ENCODE measurements at regions not wholly inside any gene's neighbourhood (a gene's known extent, or its start where the extent isn't known, plus 50 kb on each side); places are given as distances from the start of the nearest gene placed in this dataset.

DNA sequence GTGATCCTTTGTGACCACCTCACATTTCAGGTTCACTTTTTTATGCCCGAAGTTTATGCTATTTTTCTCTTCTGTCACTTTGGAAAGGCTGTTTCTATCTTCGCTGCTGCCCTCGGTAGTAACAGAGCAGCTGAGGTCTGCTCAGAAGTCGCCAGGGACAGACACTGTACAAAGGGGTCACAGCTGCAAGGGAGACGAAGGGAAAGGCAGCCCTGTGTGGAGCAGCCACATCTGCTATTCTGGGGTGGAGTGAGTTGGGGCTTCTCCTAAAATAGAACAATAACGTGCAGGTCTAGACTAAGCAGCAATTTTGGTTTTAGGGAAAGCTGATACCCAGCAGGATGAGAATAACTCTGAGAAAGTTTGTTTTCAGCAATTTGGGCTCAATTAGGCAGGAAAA lies 72.5 kb downstream of the ACTL7B start:
- H3K27ac ChIP-seq (ENCODE audit: extremely low read depth, low read depth, low read length) = no peak overlapping the region
- no peak for TF ChIP-seq ZNF555 (tag by site-specific recombination; conservative IDR thresholded peaks at IDR 0.05)
- TF ChIP-seq ZNF48 (tag by site-specific recombination; IDR thresholded peaks at IDR 0.05) = no peak
- TF ChIP-seq GLIS2 (tag by site-specific recombination; IDR thresholded peaks at IDR 0.05) = no peak
- TF ChIP-seq, protein P1, sequence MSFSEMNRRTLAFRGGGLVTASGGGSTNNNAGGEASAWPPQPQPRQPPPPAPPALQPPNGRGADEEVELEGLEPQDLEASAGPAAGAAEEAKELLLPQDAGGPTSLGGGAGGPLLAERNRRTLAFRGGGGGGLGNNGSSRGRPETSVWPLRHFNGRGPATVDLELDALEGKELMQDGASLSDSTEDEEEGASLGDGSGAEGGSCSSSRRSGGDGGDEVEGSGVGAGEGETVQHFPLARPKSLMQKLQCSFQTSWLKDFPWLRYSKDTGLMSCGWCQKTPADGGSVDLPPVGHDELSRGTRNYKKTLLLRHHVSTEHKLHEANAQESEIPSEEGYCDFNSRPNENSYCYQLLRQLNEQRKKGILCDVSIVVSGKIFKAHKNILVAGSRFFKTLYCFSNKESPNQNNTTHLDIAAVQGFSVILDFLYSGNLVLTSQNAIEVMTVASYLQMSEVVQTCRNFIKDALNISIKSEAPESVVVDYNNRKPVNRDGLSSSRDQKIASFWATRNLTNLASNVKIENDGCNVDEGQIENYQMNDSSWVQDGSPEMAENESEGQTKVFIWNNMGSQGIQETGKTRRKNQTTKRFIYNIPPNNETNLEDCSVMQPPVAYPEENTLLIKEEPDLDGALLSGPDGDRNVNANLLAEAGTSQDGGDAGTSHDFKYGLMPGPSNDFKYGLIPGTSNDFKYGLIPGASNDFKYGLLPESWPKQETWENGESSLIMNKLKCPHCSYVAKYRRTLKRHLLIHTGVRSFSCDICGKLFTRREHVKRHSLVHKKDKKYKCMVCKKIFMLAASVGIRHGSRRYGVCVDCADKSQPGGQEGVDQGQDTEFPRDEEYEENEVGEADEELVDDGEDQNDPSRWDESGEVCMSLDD (tag by site-specific recombination; IDR thresholded peaks at IDR 0.05) = no peak
- no peak for TF ChIP-seq TCF7L2 (IDR thresholded peaks at IDR 0.05; ENCODE audit: borderline replicate concordance, low read depth, low read length)
- TF ChIP-seq, protein P2, sequence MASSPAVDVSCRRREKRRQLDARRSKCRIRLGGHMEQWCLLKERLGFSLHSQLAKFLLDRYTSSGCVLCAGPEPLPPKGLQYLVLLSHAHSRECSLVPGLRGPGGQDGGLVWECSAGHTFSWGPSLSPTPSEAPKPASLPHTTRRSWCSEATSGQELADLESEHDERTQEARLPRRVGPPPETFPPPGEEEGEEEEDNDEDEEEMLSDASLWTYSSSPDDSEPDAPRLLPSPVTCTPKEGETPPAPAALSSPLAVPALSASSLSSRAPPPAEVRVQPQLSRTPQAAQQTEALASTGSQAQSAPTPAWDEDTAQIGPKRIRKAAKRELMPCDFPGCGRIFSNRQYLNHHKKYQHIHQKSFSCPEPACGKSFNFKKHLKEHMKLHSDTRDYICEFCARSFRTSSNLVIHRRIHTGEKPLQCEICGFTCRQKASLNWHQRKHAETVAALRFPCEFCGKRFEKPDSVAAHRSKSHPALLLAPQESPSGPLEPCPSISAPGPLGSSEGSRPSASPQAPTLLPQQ (tag by site-specific recombination; IDR thresholded peaks at IDR 0.05) = no peak
- TF ChIP-seq, protein P3, sequence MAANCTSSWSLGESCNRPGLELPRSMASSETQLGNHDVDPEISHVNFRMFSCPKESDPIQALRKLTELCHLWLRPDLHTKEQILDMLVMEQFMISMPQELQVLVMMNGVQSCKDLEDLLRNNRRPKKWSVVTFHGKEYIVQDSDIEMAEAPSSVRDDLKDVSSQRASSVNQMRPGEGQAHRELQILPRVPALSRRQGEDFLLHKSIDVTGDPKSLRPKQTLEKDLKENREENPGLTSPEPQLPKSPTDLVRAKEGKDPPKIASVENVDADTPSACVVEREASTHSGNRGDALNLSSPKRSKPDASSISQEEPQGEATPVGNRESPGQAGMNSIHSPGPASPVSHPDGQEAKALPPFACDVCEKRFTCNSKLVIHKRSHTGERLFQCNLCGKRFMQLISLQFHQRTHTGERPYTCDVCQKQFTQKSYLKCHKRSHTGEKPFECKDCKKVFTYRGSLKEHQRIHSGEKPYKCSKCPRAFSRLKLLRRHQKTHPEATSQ (tag by site-specific recombination; IDR thresholded peaks at IDR 0.05) = no peak
- TF ChIP-seq GFI1B (tag by site-specific recombination; IDR thresholded peaks at IDR 0.05) = no peak
- TF ChIP-seq ZNF214 (tag by site-specific recombination; IDR thresholded peaks at IDR 0.05; ENCODE audit: borderline replicate concordance) = no peak
- no peak for TF ChIP-seq ZNF549 (tag by site-specific recombination; IDR thresholded peaks at IDR 0.05)
- no peak for TF ChIP-seq ZNF10 (tag by site-specific recombination; IDR thresholded peaks at IDR 0.05)
- no peak for TF ChIP-seq ZNF664 (tag by site-specific recombination; IDR thresholded peaks at IDR 0.05)
- no peak for TF ChIP-seq ZFP37 (tag by site-specific recombination; IDR thresholded peaks at IDR 0.05)
- TF ChIP-seq GLI2 (tag by site-specific recombination; IDR thresholded peaks at IDR 0.05; ENCODE audit: borderline replicate concordance, low read depth) = no peak
- TF ChIP-seq, protein P4, sequence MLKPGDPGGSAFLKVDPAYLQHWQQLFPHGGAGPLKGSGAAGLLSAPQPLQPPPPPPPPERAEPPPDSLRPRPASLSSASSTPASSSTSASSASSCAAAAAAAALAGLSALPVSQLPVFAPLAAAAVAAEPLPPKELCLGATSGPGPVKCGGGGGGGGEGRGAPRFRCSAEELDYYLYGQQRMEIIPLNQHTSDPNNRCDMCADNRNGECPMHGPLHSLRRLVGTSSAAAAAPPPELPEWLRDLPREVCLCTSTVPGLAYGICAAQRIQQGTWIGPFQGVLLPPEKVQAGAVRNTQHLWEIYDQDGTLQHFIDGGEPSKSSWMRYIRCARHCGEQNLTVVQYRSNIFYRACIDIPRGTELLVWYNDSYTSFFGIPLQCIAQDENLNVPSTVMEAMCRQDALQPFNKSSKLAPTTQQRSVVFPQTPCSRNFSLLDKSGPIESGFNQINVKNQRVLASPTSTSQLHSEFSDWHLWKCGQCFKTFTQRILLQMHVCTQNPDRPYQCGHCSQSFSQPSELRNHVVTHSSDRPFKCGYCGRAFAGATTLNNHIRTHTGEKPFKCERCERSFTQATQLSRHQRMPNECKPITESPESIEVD (tag by site-specific recombination; IDR thresholded peaks at IDR 0.05) = no peak
- TF ChIP-seq ZNF558 (tag by site-specific recombination; IDR thresholded peaks at IDR 0.05) = no peak
- TF ChIP-seq, protein P5, sequence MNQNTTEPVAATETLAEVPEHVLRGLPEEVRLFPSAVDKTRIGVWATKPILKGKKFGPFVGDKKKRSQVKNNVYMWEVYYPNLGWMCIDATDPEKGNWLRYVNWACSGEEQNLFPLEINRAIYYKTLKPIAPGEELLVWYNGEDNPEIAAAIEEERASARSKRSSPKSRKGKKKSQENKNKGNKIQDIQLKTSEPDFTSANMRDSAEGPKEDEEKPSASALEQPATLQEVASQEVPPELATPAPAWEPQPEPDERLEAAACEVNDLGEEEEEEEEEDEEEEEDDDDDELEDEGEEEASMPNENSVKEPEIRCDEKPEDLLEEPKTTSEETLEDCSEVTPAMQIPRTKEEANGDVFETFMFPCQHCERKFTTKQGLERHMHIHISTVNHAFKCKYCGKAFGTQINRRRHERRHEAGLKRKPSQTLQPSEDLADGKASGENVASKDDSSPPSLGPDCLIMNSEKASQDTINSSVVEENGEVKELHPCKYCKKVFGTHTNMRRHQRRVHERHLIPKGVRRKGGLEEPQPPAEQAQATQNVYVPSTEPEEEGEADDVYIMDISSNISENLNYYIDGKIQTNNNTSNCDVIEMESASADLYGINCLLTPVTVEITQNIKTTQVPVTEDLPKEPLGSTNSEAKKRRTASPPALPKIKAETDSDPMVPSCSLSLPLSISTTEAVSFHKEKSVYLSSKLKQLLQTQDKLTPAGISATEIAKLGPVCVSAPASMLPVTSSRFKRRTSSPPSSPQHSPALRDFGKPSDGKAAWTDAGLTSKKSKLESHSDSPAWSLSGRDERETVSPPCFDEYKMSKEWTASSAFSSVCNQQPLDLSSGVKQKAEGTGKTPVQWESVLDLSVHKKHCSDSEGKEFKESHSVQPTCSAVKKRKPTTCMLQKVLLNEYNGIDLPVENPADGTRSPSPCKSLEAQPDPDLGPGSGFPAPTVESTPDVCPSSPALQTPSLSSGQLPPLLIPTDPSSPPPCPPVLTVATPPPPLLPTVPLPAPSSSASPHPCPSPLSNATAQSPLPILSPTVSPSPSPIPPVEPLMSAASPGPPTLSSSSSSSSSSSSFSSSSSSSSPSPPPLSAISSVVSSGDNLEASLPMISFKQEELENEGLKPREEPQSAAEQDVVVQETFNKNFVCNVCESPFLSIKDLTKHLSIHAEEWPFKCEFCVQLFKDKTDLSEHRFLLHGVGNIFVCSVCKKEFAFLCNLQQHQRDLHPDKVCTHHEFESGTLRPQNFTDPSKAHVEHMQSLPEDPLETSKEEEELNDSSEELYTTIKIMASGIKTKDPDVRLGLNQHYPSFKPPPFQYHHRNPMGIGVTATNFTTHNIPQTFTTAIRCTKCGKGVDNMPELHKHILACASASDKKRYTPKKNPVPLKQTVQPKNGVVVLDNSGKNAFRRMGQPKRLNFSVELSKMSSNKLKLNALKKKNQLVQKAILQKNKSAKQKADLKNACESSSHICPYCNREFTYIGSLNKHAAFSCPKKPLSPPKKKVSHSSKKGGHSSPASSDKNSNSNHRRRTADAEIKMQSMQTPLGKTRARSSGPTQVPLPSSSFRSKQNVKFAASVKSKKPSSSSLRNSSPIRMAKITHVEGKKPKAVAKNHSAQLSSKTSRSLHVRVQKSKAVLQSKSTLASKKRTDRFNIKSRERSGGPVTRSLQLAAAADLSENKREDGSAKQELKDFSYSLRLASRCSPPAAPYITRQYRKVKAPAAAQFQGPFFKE (tag by site-specific recombination; IDR thresholded peaks at IDR 0.05; ENCODE audit: borderline replicate concordance) = no peak
- TF ChIP-seq ZNF394 (tag by site-specific recombination; IDR thresholded peaks at IDR 0.05; ENCODE audit: borderline replicate concordance) = no peak
- TF ChIP-seq, protein P6, sequence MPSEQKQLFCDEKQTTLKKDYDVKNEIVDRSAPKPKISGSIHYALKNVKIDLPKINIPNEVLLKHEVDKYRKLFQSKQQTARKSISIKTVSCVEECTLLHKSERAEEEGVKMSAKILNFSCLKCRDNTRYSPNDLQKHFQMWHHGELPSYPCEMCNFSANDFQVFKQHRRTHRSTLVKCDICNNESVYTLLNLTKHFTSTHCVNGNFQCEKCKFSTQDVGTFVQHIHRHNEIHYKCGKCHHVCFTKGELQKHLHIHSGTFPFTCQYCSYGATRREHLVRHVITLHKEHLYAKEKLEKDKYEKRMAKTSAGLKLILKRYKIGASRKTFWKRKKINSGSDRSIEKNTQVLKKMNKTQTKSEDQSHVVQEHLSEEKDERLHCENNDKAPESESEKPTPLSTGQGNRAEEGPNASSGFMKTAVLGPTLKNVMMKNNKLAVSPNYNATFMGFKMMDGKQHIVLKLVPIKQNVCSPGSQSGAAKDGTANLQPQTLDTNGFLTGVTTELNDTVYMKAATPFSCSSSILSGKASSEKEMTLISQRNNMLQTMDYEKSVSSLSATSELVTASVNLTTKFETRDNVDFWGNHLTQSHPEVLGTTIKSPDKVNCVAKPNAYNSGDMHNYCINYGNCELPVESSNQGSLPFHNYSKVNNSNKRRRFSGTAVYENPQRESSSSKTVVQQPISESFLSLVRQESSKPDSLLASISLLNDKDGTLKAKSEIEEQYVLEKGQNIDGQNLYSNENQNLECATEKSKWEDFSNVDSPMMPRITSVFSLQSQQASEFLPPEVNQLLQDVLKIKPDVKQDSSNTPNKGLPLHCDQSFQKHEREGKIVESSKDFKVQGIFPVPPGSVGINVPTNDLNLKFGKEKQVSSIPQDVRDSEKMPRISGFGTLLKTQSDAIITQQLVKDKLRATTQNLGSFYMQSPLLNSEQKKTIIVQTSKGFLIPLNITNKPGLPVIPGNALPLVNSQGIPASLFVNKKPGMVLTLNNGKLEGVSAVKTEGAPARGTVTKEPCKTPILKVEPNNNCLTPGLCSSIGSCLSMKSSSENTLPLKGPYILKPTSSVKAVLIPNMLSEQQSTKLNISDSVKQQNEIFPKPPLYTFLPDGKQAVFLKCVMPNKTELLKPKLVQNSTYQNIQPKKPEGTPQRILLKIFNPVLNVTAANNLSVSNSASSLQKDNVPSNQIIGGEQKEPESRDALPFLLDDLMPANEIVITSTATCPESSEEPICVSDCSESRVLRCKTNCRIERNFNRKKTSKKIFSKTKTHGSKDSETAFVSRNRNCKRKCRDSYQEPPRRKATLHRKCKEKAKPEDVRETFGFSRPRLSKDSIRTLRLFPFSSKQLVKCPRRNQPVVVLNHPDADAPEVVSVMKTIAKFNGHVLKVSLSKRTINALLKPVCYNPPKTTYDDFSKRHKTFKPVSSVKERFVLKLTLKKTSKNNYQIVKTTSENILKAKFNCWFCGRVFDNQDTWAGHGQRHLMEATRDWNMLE (tag by site-specific recombination; conservative IDR thresholded peaks at IDR 0.05; ENCODE audit: low read depth) = no peak
- no peaks in the 10 kb centered on the region for H3K9me3 ChIP-seq (ENCODE audit: control insufficient read depth, insufficient read depth, low read depth, low read length)
- H3K36me3 ChIP-seq (ENCODE audit: control insufficient read depth in 2 of 2, insufficient read depth in 1 of 2, low read length in 2 of 2) = no peaks in the 10 kb centered on the region
- no peak overlapping the region for H3K4me3 ChIP-seq (ENCODE audit: low read depth, low read length)
- ChIA-PET CTCF (interaction anchor here (0.7 to 1.1 kb wide), 4 partner anchors 16 to 402 kb away, joined by 3 to 4 read pairs (median 4); no protein-coding TSS in a partner anchor), POLR2A (no interaction called here)
- peaks cover 9% of the 10 kb centered on the region; the same call in 1 of the 2 replicates for H3K4me1 ChIP-seq (ENCODE audit: control insufficient read depth, insufficient read depth, low read length)
